ENCODE measurements at regions not wholly inside any gene's neighbourhood (a gene's known extent, or its start where the extent isn't known, plus 50 kb on each side); places are given as distances from the start of the nearest gene placed in this dataset.
"Not testable (repeated sequence)": the region's sequence is repeated elsewhere in the genome, so short reads cannot be mapped to it uniquely, and the experiment has no call there.

GRCh38 chr12:126963825-126964224, 1303.1 kb upstream of the TMEM132C start:
- Histone ChIP-seq H3K4me1 (ENCODE audit: control insufficient read depth in 2 of 2, insufficient read depth in 2 of 2, low read length in 2 of 2) (no peaks in the 10 kb centered on the region), H3K4me3 (ENCODE audit: low read length in 2 of 2) (no peak overlapping the region), H3K36me3 (ENCODE audit: control insufficient read depth in 2 of 2, insufficient read depth in 2 of 2, low read length in 2 of 2) (no peaks in the 10 kb centered on the region), H3K9me3 (ENCODE audit: control insufficient read depth in 2 of 2, low read length in 2 of 2) (no peaks in the 10 kb centered on the region), H3K9ac (ENCODE audit: low read depth in 1 of 2, low read length in 2 of 2) (no peak overlapping the region), H3K27ac (ENCODE audit: low read depth in 2 of 2, low read length in 2 of 2) (no peak overlapping the region), H3K27me3 (ENCODE audit: control insufficient read depth in 2 of 2, insufficient read depth in 2 of 2, low read length in 2 of 2) (no peaks in the 10 kb centered on the region)

DNA sequence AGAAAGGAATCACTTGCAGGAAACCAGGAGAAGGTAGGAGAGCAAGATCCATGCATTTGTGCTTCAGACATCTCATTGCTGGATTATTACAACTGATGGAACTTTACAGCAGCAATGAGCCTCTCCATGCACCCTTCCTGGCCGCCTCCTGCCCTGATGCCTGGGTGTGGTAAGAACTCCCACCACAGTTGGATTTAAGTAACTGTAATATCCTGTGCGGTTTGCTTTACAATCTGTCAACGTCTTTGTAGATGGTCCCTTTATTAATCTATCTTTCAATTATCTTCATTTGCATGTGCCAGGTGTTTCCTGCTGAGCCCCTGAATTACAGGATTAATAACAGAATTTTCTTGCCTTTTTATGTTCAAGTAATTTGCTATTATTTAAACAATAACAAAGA, 1300.5 kb upstream of the TMEM132C start:
- Histone ChIP-seq H3K4me1 (ENCODE audit: control insufficient read depth in 2 of 2, insufficient read depth in 2 of 2, low read length in 2 of 2) (no peaks in the 10 kb centered on the region), H3K27ac (ENCODE audit: low read depth in 2 of 2, low read length in 2 of 2) (no peak overlapping the region), H3K27me3 (ENCODE audit: control insufficient read depth in 2 of 2, insufficient read depth in 2 of 2, low read length in 2 of 2) (no peaks in the 10 kb centered on the region), H3K9me3 (ENCODE audit: control insufficient read depth in 2 of 2, low read length in 2 of 2) (no peaks in the 10 kb centered on the region), H3K4me3 (ENCODE audit: low read length in 2 of 2) (no peak overlapping the region), H3K9ac (ENCODE audit: low read depth in 1 of 2, low read length in 2 of 2) (no peak overlapping the region), H3K36me3 (ENCODE audit: control insufficient read depth in 2 of 2, insufficient read depth in 2 of 2, low read length in 2 of 2) (no peaks in the 10 kb centered on the region)

- Histone ChIP-seq H3K4me3 (ENCODE audit: low read length in 2 of 2) (no peak overlapping the region), H3K9me3 (ENCODE audit: control insufficient read depth in 2 of 2, low read length in 2 of 2) (no peaks in the 10 kb centered on the region), H3K4me1 (ENCODE audit: control insufficient read depth in 2 of 2, insufficient read depth in 2 of 2, low read length in 2 of 2) (no peaks in the 10 kb centered on the region), H3K27ac (ENCODE audit: low read depth in 2 of 2, low read length in 2 of 2) (no peak overlapping the region), H3K36me3 (ENCODE audit: control insufficient read depth in 2 of 2, insufficient read depth in 2 of 2, low read length in 2 of 2) (no peaks in the 10 kb centered on the region), H3K9ac (ENCODE audit: low read depth in 1 of 2, low read length in 2 of 2) (no peak overlapping the region), H3K27me3 (ENCODE audit: control insufficient read depth in 2 of 2, insufficient read depth in 2 of 2, low read length in 2 of 2) (no peaks in the 10 kb centered on the region)
These were observed 1299.8 kb upstream of the TMEM132C start for GRCh38 chr12:126967152-126967551.

DNA sequence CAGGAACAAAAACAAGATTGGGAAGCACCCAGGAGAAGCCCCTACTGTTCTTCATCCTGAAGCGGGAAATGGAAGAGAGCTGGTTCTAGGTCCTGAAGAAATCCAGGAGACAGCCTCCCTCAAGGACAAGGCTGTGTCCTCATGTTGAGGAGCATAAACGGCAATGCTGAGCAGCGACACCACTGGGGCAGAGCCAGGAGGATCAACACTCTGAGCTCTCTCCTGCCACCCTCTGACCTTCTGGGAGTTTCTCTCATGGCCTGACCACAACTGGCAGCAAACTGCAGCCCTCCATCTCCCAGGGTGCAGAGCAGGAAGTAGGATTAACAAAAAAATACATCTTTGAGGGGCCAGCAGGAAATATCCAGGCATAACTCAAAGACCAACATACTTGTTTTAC, 1292.2 kb upstream of the TMEM132C start:
- no peak overlapping the region for H3K4me3 ChIP-seq (ENCODE audit: low read length in 2 of 2)
- H3K27me3 ChIP-seq (ENCODE audit: control insufficient read depth in 2 of 2, insufficient read depth in 2 of 2, low read length in 2 of 2): no peaks in the 10 kb centered on the region
- no peak overlapping the region for H3K27ac ChIP-seq (ENCODE audit: low read depth in 2 of 2, low read length in 2 of 2)
- no peak overlapping the region for H3K9ac ChIP-seq (ENCODE audit: low read depth in 1 of 2, low read length in 2 of 2)
- H3K9me3 ChIP-seq (ENCODE audit: control insufficient read depth in 2 of 2, low read length in 2 of 2): no peaks in the 10 kb centered on the region
- H3K36me3 ChIP-seq (ENCODE audit: control insufficient read depth in 2 of 2, insufficient read depth in 2 of 2, low read length in 2 of 2): no peaks in the 10 kb centered on the region
- H3K4me1 ChIP-seq (ENCODE audit: control insufficient read depth in 2 of 2, insufficient read depth in 2 of 2, low read length in 2 of 2): no peaks in the 10 kb centered on the region

GRCh38 chr12:126976579-126976978, 1290.4 kb upstream of the TMEM132C start:
- Histone ChIP-seq H3K27ac (ENCODE audit: low read depth in 2 of 2, low read length in 2 of 2) (no peak overlapping the region), H3K9ac (ENCODE audit: low read depth in 1 of 2, low read length in 2 of 2) (no peak overlapping the region), H3K4me3 (ENCODE audit: low read length in 2 of 2) (no peak overlapping the region), H3K9me3 (ENCODE audit: control insufficient read depth in 2 of 2, low read length in 2 of 2) (no peaks in the 10 kb centered on the region), H3K4me1 (ENCODE audit: control insufficient read depth in 2 of 2, insufficient read depth in 2 of 2, low read length in 2 of 2) (no peaks in the 10 kb centered on the region), H3K36me3 (ENCODE audit: control insufficient read depth in 2 of 2, insufficient read depth in 2 of 2, low read length in 2 of 2) (no peaks in the 10 kb centered on the region), H3K27me3 (ENCODE audit: control insufficient read depth in 2 of 2, insufficient read depth in 2 of 2, low read length in 2 of 2) (no peaks in the 10 kb centered on the region)

DNA sequence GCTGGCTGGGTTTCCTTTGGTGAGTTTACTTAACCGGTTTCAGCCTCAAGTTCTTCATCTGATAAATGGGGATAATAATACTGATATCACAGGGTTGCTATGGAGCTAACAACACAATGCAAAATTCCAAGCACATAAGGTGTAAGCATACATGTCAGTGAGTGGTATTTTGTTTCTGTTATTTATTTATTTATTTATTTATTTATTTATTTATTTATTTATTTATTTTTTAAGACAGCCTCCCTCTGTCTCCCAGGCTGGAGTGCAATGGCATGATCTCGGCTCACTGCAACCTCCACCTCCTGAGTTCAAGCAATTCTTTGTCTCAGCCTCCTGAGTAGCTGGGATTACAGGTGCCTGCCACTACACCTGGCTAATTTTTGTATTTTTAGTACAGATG, 1287.4 kb upstream of the TMEM132C start:
- not testable (repeated sequence) for H3K4me3 ChIP-seq (ENCODE audit: low read length in 2 of 2); H3K9ac ChIP-seq (ENCODE audit: low read depth in 1 of 2, low read length in 2 of 2); H3K4me1 ChIP-seq (ENCODE audit: control insufficient read depth in 2 of 2, insufficient read depth in 2 of 2, low read length in 2 of 2); H3K27ac ChIP-seq (ENCODE audit: low read depth in 2 of 2, low read length in 2 of 2); H3K27me3 ChIP-seq (ENCODE audit: control insufficient read depth in 2 of 2, insufficient read depth in 2 of 2, low read length in 2 of 2); H3K9me3 ChIP-seq (ENCODE audit: control insufficient read depth in 2 of 2, low read length in 2 of 2); H3K36me3 ChIP-seq (ENCODE audit: control insufficient read depth in 2 of 2, insufficient read depth in 2 of 2, low read length in 2 of 2)

DNA sequence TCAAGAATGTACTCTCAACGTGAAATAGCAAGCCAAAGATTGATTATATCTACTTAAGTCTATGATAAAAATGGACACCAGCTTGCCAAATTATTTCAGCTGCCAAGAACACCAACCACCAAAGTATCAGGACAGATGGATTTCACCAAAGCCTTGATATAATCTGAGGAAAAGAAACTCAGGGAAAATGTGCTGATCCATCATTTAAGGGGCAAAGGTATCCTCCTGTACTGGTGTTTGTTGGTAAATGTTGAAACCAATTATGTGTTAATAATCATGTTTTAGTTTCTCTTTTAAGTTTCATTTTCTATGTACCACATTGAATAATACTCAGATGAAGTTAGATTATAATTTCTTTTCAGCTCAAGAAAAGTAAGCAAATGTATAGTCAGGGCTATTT, 1284.3 kb upstream of the TMEM132C start:
- Histone ChIP-seq H3K27ac (ENCODE audit: low read depth in 2 of 2, low read length in 2 of 2) (no peak overlapping the region), H3K9ac (ENCODE audit: low read depth in 1 of 2, low read length in 2 of 2) (no peak overlapping the region), H3K27me3 (ENCODE audit: control insufficient read depth in 2 of 2, insufficient read depth in 2 of 2, low read length in 2 of 2) (no peaks in the 10 kb centered on the region), H3K9me3 (ENCODE audit: control insufficient read depth in 2 of 2, low read length in 2 of 2) (no peaks in the 10 kb centered on the region), H3K4me1 (ENCODE audit: control insufficient read depth in 2 of 2, insufficient read depth in 2 of 2, low read length in 2 of 2) (no peaks in the 10 kb centered on the region), H3K36me3 (ENCODE audit: control insufficient read depth in 2 of 2, insufficient read depth in 2 of 2, low read length in 2 of 2) (no peaks in the 10 kb centered on the region), H3K4me3 (ENCODE audit: low read length in 2 of 2) (no peak overlapping the region)

- not testable (repeated sequence) for H3K4me1 ChIP-seq (ENCODE audit: control insufficient read depth in 2 of 2, insufficient read depth in 2 of 2, low read length in 2 of 2); H3K36me3 ChIP-seq (ENCODE audit: control insufficient read depth in 2 of 2, insufficient read depth in 2 of 2, low read length in 2 of 2); H3K27me3 ChIP-seq (ENCODE audit: control insufficient read depth in 2 of 2, insufficient read depth in 2 of 2, low read length in 2 of 2); H3K9me3 ChIP-seq (ENCODE audit: control insufficient read depth in 2 of 2, low read length in 2 of 2); H3K9ac ChIP-seq (ENCODE audit: low read depth in 1 of 2, low read length in 2 of 2); H3K4me3 ChIP-seq (ENCODE audit: low read length in 2 of 2); H3K27ac ChIP-seq (ENCODE audit: low read depth in 2 of 2, low read length in 2 of 2)
These were observed 1283.2 kb upstream of the TMEM132C start for GRCh38 chr12:126983735-126984134.

GRCh38 chr12:126985663-126986062, 1281.3 kb upstream of the TMEM132C start:
- not testable (repeated sequence) for H3K4me3 ChIP-seq (ENCODE audit: low read length in 2 of 2); H3K4me1 ChIP-seq (ENCODE audit: control insufficient read depth in 2 of 2, insufficient read depth in 2 of 2, low read length in 2 of 2); H3K36me3 ChIP-seq (ENCODE audit: control insufficient read depth in 2 of 2, insufficient read depth in 2 of 2, low read length in 2 of 2); H3K9me3 ChIP-seq (ENCODE audit: control insufficient read depth in 2 of 2, low read length in 2 of 2); H3K27me3 ChIP-seq (ENCODE audit: control insufficient read depth in 2 of 2, insufficient read depth in 2 of 2, low read length in 2 of 2); H3K27ac ChIP-seq (ENCODE audit: low read depth in 2 of 2, low read length in 2 of 2); H3K9ac ChIP-seq (ENCODE audit: low read depth in 1 of 2, low read length in 2 of 2)

GRCh38 chr12:126989532-126989931, 1277.4 kb upstream of the TMEM132C start:
- no peaks in the 10 kb centered on the region for H3K27me3 ChIP-seq (ENCODE audit: control insufficient read depth in 2 of 2, insufficient read depth in 2 of 2, low read length in 2 of 2)
- no peaks in the 10 kb centered on the region for H3K9me3 ChIP-seq (ENCODE audit: control insufficient read depth in 2 of 2, low read length in 2 of 2)
- no peaks in the 10 kb centered on the region for H3K36me3 ChIP-seq (ENCODE audit: control insufficient read depth in 2 of 2, insufficient read depth in 2 of 2, low read length in 2 of 2)
- H3K4me3 ChIP-seq (ENCODE audit: low read length in 2 of 2): no peak overlapping the region
- no peaks in the 10 kb centered on the region for H3K4me1 ChIP-seq (ENCODE audit: control insufficient read depth in 2 of 2, insufficient read depth in 2 of 2, low read length in 2 of 2)
- no peak overlapping the region for H3K9ac ChIP-seq (ENCODE audit: low read depth in 1 of 2, low read length in 2 of 2)
- no peak overlapping the region for H3K27ac ChIP-seq (ENCODE audit: low read depth in 2 of 2, low read length in 2 of 2)

GRCh38 chr12:126993898-126994297, 1273.1 kb upstream of the TMEM132C start:
- H3K36me3 ChIP-seq (ENCODE audit: control insufficient read depth in 2 of 2, insufficient read depth in 2 of 2, low read length in 2 of 2): no peaks in the 10 kb centered on the region
- H3K4me3 ChIP-seq (ENCODE audit: low read length in 2 of 2): no peak overlapping the region
- no peaks in the 10 kb centered on the region for H3K4me1 ChIP-seq (ENCODE audit: control insufficient read depth in 2 of 2, insufficient read depth in 2 of 2, low read length in 2 of 2)
- no peak overlapping the region for H3K27ac ChIP-seq (ENCODE audit: low read depth in 2 of 2, low read length in 2 of 2)
- H3K9me3 ChIP-seq (ENCODE audit: control insufficient read depth in 2 of 2, low read length in 2 of 2): no peaks in the 10 kb centered on the region
- H3K9ac ChIP-seq (ENCODE audit: low read depth in 1 of 2, low read length in 2 of 2): no peak overlapping the region
- no peaks in the 10 kb centered on the region for H3K27me3 ChIP-seq (ENCODE audit: control insufficient read depth in 2 of 2, insufficient read depth in 2 of 2, low read length in 2 of 2)
